NCI-H748 (cell line): ENCODE measurements at regions not wholly inside any gene's neighbourhood (a gene's known extent, or its start where the extent isn't known, plus 50 kb on each side); places are given as distances from the start of the nearest gene placed in this dataset.
A peak's percentile ranks its signal among the peaks of the same experiment; 100 is the strongest.
"Not testable (repeated sequence)": the region's sequence is repeated elsewhere in the genome, so short reads cannot be mapped to it uniquely, and the experiment has no call there.

ENCODE experiments used
- DNase-seq: peaks from one replicate; lab custom pipeline; 2025; ENCODE audit not compliant: unreplicated experiment; lab: John Stamatoyannopoulos, UW

- no peak for DNase-seq
Observed at GRCh38 chr5:56733580-56733979, 81.8 kb upstream of the MAP3K1 start.

GRCh38 chr5:56732121-56732520 lies 83.2 kb upstream of the MAP3K1 start:
- no peak for DNase-seq

- not testable (repeated sequence) for DNase-seq
Observed at GRCh38 chr5:56731473-56731872, 83.9 kb upstream of the MAP3K1 start.

GRCh38 chr5:56729488-56729887 lies 85.9 kb upstream of the MAP3K1 start:
- DNase-seq: no peak

GRCh38 chr5:56725711-56726411 lies 89.5 kb upstream of the MAP3K1 start:
- DNase-seq: no peak

- DNase-seq: not testable (repeated sequence)
Observed at GRCh38 chr5:56724857-56725256, 90.5 kb upstream of the MAP3K1 start.

- DNase-seq: no peak
Observed at GRCh38 chr5:56722317-56722716, 93.0 kb upstream of the MAP3K1 start.

- DNase-seq: no peak
Observed at GRCh38 chr5:56717253-56717987, 97.9 kb upstream of the MAP3K1 start.

GRCh38 chr5:56715986-56716385 lies 99.4 kb upstream of the MAP3K1 start:
- DNase-seq: no peak

- peak; percentile 21 for DNase-seq
Observed at GRCh38 chr5:56712895-56713591, 102.3 kb upstream of the MAP3K1 start.

- DNase-seq: no peak
Observed at GRCh38 chr5:56710826-56711590, 104.3 kb upstream of the MAP3K1 start.

GRCh38 chr5:56706504-56706903 lies 108.8 kb upstream of the MAP3K1 start:
- DNase-seq: no peak

GRCh38 chr5:56705217-56705616 lies 110.1 kb upstream of the MAP3K1 start:
- DNase-seq: peak; percentile 14

GRCh38 chr5:56703952-56704351 lies 111.4 kb upstream of the MAP3K1 start:
- no peak for DNase-seq

- DNase-seq: no peak
Observed at GRCh38 chr5:56700711-56701110, 114.6 kb upstream of the MAP3K1 start.

- DNase-seq: peak; percentile 37
Observed at GRCh38 chr5:56699538-56699937, 115.8 kb upstream of the MAP3K1 start.

- peak; percentile 41 for DNase-seq
Observed at GRCh38 chr5:56698463-56699381, 116.6 kb upstream of the MAP3K1 start.

GRCh38 chr5:56696900-56697299 lies 118.4 kb upstream of the MAP3K1 start:
- no peak for DNase-seq

GRCh38 chr5:56693220-56693579 lies 122.1 kb upstream of the MAP3K1 start:
- no peak for DNase-seq
